Stimulated activated CD8-positive, alpha-beta memory T cell treated with anti-CD3 and anti-CD28 coated beads, Interleukin-2, amount 100 ng/mL, for 48 hours (primary cell): ENCODE measurements at regions not wholly inside any gene's neighbourhood (a gene's known extent, or its start where the extent isn't known, plus 50 kb on each side); places are given as distances from the start of the nearest gene placed in this dataset.

Experiments used
- DNase-seq, 2 donors: peaks; one replicate each; pipeline ENCODE4 v3.0.0-alpha.2; 2020; ENCODE audit warnings: low read depth in 2 of 2

DNA sequence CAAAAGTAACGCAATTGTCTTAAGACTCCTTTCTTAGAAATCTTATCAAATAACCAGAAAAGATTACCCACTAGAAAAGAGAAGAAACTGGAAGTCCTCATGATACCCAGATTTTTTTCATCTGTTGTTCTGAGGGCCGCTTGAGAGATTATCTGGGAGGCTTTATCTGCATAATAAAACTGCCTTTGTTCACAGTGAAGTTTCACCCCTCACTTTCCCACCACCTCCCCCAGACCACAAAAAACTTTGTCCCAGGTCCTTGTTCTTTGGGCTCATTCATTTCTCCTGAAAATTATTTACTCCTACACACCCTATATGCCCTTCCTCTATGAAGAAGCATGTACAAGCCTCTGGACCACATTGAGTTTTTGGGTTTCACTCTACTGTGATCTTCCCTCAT is 745.1 kb upstream of the COBL start:
- no peak for DNase-seq

DNA sequence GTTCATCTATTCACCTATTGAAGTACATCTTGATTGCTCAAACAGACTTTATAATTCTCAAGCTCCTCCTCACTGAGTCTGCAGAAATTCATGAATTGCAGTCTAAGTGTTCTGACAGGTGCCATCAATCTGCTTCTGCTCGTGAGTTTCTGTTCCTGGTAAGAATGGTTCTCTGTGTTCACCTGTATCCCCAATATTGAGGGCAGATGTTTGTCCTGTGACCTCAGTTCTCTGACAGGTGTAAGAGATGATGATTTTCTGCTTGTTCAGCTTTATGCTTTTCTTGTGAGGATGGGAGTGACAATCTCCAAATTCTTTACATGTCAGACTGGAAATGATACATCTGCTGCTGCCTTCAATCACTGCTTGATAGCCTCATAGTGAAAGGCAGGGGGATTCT is 736.9 kb upstream of the COBL start:
- no peak for DNase-seq

GRCh38 chr7:52030722-52031121 is 714.1 kb upstream of the COBL start:
- no peak for DNase-seq

DNA sequence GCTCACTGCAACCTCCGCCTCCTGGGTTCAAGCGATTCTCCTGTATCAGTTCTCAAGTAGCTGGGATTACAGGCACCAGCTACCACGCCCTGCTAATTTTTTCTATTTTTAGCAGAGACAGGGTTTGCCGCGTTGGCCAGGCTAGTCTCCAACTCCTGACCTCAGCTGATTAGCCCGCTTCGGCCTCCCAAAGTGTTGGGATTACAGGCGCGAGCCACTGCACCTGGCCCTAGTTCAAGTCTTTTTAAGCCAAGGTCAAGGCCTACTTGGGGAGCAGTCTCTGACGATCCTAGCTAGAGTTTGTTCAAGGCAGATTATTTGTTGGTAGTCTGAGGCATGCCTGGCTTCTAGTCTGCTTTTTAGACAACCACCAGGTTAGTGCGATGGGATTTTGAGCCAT is 709.5 kb upstream of the COBL start:
- DNase-seq: no peak

DNA sequence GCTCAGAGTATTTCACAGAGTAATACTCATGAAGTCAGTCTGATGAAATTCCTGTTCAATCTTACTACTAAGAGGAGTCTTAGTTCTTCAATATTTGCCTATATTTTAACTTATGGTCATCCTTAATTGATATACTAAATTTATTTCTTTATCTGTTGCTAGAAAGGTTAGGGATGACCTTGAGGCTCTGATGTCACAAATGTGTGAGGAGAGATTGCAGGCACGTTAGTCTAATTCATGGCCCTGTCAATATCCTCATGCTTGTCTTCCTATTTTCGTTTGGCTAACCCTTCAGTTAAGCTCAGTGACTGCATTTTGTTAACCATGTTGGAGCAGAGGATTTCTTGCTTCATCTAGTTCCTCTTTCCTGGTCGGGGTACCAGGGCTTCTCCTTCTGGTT is 704.7 kb upstream of the COBL start:
- no peak for DNase-seq

GRCh38 chr7:52018680-52019054 is 702.1 kb upstream of the COBL start:
- DNase-seq: no peak

DNA sequence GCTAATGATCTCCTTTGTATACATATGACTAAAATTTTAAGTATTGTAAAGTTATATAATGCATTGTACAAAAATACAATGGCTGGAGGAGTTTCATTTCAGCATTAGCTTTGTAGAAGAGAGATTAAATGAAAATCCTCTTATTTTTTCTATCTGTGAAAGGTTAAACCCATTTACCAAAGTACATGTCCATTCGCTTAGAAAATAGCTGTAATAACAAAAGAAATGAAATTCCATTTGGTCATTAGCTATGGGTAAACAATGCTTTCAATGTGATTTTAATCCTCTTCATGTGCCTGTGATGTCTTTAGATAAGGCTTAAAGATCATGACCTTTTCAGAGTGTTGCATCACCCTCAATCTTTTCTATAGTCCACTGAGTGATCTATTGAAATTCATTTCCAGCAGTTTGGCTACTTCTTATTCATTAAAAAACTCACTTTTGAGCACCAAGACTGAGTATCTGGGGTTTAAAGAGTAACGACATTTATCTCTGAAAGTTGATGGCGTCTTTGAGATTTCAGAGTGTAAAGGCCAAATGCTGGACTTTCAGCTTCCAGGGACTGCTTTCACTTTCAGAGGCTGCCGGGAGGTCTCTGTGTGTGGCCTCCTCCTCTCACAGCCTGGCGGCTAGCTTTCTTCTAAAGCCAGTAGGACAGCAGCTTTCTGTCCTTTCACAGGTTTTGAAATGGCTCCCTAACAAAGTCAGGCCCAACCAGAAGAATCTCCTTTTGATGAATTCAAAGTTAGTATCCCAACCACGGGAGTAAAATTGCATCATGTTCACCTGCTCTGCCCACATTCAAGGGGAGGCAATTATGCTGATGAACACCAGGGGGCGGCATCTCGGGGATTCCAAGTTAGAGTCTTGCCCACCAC is 701.4 kb upstream of the COBL start:
- DNase-seq: peak in 1 of 2 donors; percentile 0

DNA sequence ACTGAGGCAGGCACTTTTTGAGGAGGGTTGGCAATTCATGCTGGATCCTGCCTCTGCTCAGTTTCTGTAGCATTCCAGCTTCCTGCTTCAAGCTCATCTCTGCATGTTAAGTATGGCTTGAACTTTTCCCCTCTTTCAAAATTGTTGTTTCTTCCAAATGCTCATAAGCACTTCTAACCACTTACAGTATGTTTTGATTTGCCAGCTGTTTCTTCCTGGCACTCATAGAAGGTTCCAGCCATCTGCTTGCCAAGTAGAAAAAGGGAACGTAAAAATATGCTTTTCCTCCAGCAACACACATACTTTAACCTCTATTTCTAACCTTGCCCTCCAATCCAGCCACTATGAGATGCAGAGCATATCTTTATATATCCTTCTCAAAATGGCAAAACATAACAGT is 692.6 kb upstream of the COBL start:
- no peak for DNase-seq

DNA sequence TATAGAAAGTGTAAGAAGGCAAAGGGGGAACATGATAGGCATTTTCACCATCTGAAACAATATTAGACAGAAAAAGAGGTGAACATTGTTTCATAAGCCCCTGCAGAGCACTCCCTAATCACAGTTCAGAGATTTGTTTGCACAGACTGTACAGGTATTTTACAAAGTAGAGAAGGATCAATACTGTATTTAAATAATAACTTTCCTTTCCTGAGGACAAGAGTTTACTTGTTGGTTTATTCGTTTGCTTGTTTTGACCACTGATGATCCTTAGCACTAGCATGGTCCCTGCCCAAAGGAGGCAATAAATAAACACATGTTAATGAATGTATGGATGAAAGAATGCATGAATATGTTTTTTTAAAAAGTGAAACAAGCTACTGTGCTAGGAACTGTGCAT is 690.1 kb upstream of the COBL start:
- no peak for DNase-seq

DNA sequence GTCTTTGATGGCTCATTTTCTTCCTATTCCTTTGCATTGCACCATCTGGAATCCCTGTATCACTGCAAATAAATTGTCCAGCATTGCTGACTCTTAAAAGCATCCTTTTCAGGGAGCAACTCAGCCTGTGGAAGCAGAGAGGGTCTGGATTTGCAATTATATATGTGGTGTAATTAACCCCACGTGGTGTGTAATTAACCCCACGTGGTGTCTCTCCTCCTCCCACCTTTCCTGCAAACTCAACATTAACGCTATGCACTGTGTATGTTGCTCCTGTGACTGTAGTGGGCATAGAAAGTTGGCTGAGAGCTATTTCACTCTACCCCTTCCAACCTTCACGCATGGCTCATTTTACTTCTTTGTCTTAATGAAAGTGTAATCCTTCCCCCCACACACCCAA is 689.0 kb upstream of the COBL start:
- no peak for DNase-seq

- DNase-seq: no peak
Measured at GRCh38 chr7:51995596-51996179, 679.1 kb upstream of the COBL start.

- DNase-seq: no peak
Measured at GRCh38 chr7:51982653-51983052, 666.0 kb upstream of the COBL start.

GRCh38 chr7:51980812-51981211 is 664.2 kb upstream of the COBL start:
- DNase-seq: no peak

- no peak for DNase-seq
Measured at GRCh38 chr7:51980313-51980712, 663.7 kb upstream of the COBL start.

DNA sequence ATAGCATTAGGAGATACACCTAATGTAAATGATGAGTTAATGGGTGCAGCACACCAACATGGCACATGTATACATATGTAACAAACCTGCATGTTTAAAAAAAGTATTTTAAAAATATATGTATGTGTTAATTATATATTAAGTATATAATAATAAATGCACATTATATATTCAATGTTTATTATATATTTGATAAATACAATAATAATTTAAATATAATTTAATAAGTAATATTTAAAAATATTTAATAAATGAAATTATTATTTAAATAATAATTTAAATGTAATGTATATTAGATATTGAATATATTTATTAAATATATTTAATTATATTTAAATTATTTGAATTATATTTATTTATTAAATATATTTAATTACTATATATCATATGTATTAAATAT is 661.3 kb upstream of the COBL start:
- DNase-seq: no peak

GRCh38 chr7:51973939-51974338 is 657.3 kb upstream of the COBL start:
- DNase-seq: no peak

- no peak for DNase-seq
Measured at GRCh38 chr7:51973071-51973470, 656.5 kb upstream of the COBL start.

- no peak for DNase-seq
Measured at GRCh38 chr7:51970961-51971665, 654.5 kb upstream of the COBL start.

DNA sequence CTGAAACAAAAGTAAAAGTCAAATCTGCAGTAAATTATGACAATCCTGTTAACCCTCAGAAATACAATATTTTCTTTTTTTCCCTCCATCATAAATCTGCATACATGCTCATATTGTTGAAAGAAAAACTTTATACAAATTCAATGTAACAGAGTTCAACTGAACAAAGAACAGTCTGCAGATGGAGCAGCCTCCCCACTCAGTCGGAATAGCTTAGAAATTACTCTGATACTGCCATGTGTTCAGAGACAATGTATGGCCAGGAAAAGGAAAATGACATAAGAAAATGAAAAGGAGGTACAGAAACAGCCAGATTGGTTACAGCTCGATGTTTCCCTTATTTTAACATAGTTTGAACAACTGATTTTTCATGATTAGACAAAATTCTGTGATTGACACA is 651.9 kb upstream of the COBL start:
- no peak for DNase-seq

DNA sequence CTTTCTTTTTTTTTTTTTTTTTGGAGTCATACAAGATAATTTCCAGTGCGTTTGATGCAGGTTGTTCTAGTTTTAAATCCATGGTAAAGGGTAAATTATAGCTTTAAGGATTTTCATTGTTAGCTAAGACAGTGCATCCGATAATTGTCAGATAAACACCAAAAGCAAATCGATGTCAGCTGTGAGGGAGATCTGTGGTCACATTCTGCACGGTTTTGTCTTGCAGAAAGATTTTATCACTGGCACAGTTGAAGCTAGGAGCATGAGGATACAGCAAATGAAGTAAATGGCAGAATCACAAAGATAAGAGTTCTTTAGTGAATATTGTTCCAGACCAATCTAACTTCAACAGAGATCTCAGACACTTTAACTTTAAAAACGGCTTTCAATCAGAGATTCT is 648.8 kb upstream of the COBL start:
- DNase-seq: no peak

DNA sequence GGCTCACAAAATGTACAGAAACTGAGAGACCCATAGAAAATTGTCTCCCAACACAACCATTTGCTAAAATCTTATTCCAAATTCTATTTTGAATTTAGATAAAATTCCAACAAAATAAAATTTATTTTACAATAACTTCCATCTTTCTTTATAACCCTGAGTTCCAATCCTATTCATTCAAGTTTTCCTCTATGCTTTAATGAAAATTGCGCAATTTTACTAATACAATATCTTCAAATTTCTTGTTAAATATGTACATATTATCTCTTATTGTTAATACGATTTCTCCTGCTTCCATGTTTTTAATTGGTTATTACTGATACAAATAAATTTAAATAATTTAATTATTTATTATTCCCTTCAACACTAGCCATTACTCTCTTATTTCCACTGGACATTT is 645.2 kb upstream of the COBL start:
- DNase-seq: no peak

DNA sequence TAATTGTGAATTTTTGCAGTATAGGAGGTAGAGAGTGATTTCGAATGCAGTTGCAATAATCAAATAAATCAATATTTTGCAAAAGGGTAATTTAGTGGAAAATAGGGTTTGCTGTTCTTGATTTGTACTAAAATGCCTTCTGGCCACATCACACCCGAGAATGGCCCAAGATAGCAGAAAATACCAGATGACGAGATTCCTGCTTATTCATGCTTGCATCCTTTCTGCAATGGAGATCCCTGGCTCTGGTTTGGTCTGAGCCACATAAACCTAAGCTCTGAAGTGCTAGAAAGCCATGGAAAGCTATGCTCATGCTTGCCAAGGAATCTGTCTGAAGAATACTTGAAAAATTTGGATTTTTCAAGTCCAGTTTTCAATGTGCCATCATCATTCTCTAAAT is 634.2 kb upstream of the COBL start:
- no peak for DNase-seq
